Renal pelvis (tissue), 1 donor: ENCODE measurements at regions not wholly inside any gene's neighbourhood (a gene's known extent, or its start where the extent isn't known, plus 50 kb on each side); places are given as distances from the start of the nearest gene placed in this dataset.

Experiments
- DNase-seq: peaks from one replicate; pipeline ENCODE4 v3.0.0-alpha.2; 2013

GRCh38 chr6:165229216-165229615 lies 80.2 kb downstream of the C6orf118 start:
- no peak for DNase-seq

DNA sequence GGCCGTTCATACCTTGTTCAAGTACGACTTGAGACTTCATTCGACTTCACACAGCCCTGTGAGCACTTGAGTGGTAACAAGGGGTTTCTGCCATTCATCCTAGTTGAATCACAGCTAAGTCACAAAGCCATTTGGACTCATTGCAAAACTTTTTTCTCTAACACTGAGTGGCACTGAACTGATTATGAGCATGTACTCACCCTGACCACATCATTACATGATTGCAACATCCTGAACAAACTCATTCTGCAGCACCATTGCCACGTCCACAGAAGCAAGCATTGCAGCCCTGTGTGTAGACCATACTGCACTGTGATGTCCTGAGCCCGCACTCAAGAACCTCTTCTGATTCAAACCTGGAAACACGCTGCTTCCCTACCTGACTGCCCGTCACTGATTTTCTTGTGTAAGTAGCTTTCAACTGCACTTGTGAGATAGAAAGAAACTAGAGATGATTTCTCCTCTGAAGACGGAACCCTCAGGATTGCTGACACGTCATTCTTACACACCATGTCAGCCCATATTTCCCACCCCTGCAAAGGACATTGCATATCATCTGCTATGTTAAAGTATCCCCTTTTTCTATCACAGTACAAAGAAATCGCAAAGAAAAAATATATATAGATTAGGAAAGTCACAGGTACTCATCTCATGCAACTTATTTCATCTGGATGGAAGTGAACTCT lies 81.6 kb downstream of the C6orf118 start:
- DNase-seq: no peak

DNA sequence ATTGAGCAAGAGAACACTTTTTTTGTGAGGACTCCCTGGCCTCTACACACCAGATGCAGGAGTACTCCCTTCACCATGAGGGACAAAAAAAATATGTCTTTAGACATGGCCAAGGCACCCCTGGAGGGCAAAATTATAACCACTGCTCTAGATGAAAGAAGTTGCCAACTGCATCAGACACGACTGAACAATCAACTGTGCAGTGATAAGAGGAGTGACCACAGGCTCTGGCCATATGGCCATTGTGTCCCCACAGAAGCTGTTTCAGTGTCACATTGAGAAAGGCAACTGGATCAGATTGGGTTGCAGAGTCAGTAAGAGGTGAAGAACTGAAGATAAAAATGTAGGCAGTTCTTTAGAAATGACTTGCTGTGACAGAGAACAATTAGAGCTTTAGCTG lies 85.7 kb downstream of the C6orf118 start:
- no peak for DNase-seq

DNA sequence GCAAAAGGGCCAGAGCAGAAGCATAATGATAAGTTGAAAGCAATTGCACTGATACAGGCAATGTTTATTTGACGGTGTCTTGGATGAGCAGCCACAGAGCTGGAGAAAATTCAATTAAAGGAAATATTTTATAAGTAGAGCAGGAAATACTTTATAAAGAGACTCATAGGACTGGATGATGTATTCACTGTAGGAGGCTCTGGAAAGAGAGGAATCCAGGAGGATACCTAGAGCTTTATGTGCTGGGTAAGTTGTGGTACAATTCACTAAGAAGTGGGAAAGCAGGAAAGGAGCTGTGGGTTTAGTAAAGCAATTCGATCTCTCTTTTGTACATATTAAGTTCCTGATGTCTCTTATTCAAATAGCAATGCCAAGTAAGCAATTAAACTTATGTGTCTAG lies 86.3 kb downstream of the C6orf118 start:
- DNase-seq: no peak

DNA sequence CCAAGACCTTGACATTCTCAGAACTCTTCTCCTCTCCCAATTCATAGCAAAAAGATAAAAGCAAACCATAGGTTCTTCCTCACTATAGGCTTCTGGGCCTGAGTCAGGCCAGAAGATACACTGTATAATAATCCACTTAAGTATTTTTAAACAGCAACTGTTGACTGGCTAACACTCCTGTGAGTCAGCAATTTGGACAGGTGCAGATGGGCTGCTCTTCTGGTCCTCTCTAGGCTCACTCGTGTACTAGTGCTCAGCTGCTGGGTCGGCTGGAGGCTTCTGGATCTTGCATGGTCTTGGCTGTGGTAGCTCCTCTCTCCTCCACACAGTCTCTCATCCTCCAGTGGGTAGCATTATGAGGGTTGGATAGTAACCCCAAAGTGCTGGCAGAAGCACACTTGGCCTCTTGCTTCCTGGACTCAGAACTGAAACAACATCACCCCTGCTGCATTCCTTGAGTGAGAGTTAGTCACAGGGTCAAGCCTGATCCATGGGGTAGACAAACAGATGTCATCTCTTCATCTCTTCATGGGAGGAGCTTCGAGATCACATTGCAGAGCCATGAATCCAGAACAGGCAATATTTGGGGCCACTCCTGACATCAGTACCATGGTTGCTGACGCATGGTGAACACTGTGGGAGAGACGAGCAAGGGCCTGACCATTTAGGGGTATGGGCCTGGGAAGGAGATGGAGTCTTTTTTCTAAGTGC lies 86.9 kb downstream of the C6orf118 start:
- no peak for DNase-seq

DNA sequence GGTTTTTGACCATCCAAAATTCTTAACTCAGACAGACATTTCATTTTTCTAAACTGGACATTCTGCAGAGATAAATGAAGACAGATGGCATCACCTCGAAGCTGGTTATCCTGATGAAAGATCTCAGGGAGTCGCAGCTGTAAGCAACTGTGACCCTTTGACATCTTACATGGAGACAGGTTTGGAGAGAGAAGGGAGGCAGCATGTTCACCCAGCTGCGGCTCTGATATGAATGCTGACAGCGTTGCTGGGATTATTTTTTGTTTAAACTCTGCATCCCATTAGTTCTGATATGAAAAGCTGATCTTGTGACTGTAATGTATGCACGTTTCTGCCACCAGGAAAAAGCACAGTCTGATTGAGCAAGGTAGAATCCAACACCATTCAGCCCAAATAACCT lies 89.4 kb downstream of the C6orf118 start:
- DNase-seq: no peak

DNA sequence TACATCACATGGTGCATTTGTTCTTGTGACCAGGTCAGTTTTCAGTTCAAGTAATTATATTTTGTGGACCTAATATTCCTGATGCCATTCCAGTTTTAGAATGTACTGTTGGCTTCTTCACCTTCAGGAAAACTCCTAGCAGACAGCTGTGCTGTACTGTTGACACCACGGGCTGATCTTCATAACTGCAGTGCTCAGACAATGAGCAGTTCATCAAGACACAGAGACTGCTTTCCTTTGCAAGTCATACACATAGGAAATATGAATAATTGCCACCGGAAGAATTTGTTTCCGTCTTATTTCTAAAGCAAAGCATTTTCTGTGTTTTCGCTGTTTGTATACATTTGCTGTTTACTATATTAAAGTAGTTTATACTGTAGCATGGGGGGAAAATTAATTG lies 89.8 kb downstream of the C6orf118 start:
- DNase-seq: no peak

DNA sequence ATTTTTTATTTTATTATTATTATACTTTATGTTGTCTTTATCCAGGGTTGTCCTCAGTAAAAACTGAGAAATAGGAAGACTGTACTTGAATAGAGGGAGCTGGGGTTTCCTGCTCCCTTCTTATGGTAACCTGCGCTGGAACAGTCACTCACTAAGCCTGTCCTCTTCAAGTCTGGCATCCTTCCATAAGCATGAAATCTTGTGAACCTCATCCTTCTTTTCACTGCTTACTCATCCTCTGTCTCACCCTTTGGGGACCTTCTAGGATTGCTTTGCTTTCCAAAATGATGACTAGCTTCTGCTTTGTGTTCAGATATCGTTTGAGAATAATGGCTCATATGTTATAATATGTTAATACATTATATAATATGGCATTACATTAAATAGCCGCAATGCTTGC lies 90.6 kb downstream of the C6orf118 start:
- DNase-seq: no peak

GRCh38 chr6:165206798-165207197 lies 102.6 kb downstream of the C6orf118 start:
- no peak for DNase-seq

DNA sequence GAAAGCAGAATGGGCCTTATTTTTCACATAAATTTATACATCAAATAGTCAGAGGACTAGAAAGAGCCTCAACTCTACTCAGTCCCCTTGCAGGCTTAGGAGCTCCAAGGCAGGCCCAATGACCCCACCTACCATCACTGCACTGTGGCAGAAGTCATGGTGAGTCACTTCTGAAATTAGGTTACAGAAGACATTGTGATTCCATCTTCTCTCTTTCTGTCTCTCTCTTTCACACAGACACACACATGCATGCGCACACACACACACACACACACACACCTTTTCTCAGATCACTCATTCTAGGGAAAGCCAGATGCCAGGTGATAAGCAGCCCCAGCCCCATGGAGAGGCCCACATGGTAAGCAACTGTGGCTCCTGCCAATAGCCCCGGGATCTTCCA lies 103.8 kb downstream of the C6orf118 start:
- no peak for DNase-seq

DNA sequence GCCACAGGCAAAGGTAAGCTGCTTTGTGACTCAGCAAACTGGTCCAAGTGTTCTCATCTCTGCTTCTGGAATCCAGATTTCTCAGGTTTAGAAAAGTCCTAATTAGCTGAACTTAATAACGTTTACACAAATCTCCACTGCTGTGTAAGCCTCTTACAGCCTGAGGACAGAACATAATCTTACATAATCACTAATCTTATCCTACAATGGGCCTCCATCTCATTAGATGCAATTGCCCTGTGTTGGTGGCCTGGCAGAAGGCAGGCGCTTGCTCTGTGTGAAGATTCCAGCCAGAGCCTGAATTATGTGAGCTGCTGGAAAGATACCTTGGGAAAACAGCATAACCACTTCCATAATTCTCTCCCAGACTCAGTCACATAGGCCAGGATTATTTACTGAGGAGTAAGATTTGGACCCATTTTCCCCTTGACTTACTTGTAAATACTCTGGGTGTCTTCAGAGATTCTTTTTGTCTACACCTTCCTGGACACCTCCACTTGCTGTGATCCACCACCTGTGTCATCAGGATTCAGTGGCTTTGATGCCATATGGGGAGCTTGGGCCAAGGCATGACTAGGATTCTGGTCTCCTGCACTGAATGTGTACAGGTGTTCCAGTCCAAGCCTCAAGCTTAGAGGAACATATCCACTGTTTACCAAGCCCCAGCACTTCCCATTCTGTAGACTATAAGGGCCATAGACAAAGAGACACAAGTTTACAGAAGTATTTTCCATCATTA lies 104.4 kb downstream of the C6orf118 start:
- no peak for DNase-seq

DNA sequence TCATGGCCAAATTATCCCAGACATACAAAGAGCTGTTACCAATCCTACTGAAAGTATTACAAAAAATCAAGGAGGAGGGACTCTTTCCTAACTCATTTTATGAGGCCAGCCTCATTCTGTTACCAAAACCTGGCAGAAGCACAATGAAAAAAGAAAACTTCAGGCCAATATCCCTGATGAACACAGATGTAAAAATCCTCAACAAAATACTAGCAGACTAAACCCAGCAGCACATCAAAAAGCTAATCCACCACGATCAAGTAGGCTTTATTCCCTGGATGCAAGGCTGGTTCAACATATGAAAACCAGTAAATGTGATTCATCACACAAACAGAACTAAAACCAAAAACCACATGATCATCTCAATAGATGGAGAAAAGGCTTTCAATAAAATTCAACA lies 109.2 kb downstream of the C6orf118 start:
- DNase-seq: no peak

DNA sequence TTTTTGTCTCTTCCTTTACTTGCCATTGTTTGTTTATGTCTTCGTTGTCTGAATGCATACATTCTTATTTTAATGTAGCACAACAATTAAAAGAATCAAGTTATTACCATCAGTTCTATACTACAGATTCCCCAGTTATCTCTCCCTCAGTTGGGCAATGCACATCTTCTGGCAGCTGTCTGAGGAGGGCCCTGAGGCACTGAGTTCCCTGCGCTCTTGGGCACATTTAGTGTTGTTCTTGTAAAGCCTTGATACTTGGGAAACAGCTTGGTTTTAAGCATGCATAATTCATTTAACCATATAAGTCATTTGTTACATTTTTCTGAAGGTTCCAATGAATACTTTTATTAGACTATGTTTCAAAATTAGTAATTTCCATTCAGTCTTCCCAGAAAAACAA lies 117.9 kb downstream of the C6orf118 start:
- no peak for DNase-seq

GRCh38 chr6:165186441-165187205 lies 122.8 kb downstream of the C6orf118 start:
- DNase-seq: no peak

DNA sequence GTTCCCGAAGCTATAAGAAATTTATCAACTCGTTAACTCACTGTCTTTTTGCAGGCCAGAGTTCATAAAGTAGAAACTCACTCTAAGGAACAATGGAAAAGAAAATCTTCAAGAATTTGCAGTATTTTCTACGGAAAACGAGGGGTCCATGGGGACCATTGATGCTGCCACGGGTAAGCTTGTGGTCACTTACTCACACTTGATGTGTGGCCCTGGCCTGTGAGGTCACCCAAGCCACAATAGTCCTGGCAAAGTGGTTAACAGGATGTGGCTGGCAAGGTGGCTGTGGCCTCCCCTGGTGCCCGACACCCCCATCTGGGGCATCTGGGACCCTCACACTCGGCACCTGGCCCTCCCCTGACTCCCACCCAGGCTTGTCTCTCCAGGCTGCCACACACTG lies 123.4 kb downstream of the C6orf118 start:
- DNase-seq: no peak

GRCh38 chr6:165184192-165184979 lies 125.0 kb downstream of the C6orf118 start:
- DNase-seq: no peak

DNA sequence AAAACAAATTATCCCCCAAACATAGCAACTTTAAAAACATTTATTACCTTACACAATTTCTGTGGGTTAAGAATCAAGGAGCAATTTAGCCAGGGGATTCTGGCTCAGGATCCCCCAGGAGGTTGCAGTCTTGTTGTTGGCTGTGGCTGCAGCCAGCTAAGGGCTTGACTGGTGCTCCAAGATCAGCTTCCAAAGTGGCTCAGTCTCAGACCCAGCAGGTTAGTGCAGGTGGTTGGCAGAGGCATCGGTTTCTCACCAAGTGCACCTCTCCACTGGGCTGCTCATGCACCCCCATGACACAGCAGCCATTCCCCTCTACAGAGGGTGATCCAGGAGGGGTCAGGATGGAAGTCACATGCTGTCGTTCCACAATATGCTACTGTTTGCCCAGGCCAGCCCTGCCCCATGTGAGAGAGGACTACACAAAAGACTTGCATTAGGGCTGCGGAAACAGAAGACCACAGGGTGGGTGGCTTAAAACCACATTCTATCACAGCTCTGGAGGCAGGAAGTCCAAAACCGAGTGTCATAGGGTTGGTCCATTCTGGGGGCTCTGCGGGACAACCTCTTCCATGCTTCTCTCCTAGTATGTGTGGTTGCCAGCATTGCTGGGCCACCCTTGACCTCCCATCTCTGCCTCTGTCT lies 125.8 kb downstream of the C6orf118 start:
- no peak for DNase-seq

- DNase-seq: no peak
Observed at GRCh38 chr6:165183071-165183470, 126.3 kb downstream of the C6orf118 start.

DNA sequence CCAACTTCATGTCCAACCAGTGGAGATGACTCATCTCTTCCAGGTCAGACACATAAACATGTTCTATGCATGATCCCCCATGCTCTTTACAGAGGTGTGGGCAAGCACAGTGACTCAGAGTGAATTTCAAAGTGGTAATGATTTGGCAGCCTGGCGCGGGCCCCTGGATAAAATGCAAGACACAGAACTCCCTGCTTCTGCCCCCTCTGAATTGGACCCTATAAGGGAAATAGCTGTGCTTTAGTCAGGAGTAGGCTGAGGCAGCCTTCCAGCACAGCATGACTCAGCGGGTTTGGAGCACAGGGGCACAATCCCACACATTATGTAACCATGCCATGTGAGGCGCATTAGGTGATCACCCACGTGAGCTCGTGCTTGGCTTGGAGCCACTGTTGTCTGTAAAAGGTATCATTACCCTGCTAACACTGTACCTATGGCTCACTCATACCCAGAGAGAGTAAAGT lies 127.4 kb downstream of the C6orf118 start:
- DNase-seq: no peak

GRCh38 chr6:165178056-165178455 lies 131.3 kb downstream of the C6orf118 start:
- DNase-seq: no peak

GRCh38 chr6:165173484-165173883 lies 135.9 kb downstream of the C6orf118 start:
- DNase-seq: no peak
